Right lobe of liver (tissue), 4 donors: ENCODE measurements at regions not wholly inside any gene's neighbourhood (a gene's known extent, or its start where the extent isn't known, plus 50 kb on each side); places are given as distances from the start of the nearest gene placed in this dataset.

Source experiments
- CTCF ChIP-seq, 4 donors: fragments of 200-600 bp in 3 of 4; fragments of 450-650 bp in 1 of 4; IDR thresholded peaks; one replicate each; pipeline versions ENCODE4 v1.5.1 to v1.8.0; 2016 to 2022; ENCODE audit warnings: antibody characterized with exemption in 4 of 4, mild to moderate bottlenecking in 2 of 4
- POLR2A ChIP-seq: fragments of 450-650 bp; IDR thresholded peaks from one replicate; pipeline ENCODE4 v1.6.1; 2017; ENCODE audit warnings: antibody characterized with exemption, mild to moderate bottlenecking
- donor health status: DM: no; HTN: no; CAD: no.
- donor health status: DM: no; HTN: no; CAD: no.
- donor health status: DM: no; HTN: yes; CAD: no.

GRCh38 chr11:81986556-81987161 is 747.0 kb downstream of the FAM181B start:
- TF ChIP-seq CTCF (IDR thresholded peaks at IDR 0.05) = no peak
- TF ChIP-seq POLR2A = no peak
